ENCODE measurements at regions not wholly inside any gene's neighbourhood (a gene's known extent, or its start where the extent isn't known, plus 50 kb on each side); places are given as distances from the start of the nearest gene placed in this dataset.
"Not testable (repeated sequence)": the region's sequence is repeated elsewhere in the genome, so short reads cannot be mapped to it uniquely, and the experiment has no call there.

- no peak for TF ChIP-seq CTCF (IDR thresholded peaks at IDR 0.05)
- Histone ChIP-seq H3K4me1 (no peaks in the 10 kb centered on the region), H3K27ac (no peak overlapping the region), H3K4me3 (no peak overlapping the region), H3K36me3 (no peaks in the 10 kb centered on the region), H3K27me3 (no peaks in the 10 kb centered on the region), H3K9me3 (no peaks in the 10 kb centered on the region)
- DNase-seq (ENCODE audit: low spot score in 2 of 2): no peak
- intact Hi-C loops (cut with DNase I): no loop called here
Observed at GRCh38 chr13:37475966-37476365, 122.6 kb downstream of the POSTN start.

- H3K36me3 ChIP-seq: no peaks in the 10 kb centered on the region
- no peaks in the 10 kb centered on the region for H3K9me3 ChIP-seq
- H3K4me3 ChIP-seq: no peak overlapping the region
- DNase-seq (ENCODE audit: low spot score in 2 of 2): no peak
- no peaks in the 10 kb centered on the region for H3K27me3 ChIP-seq
- no peak overlapping the region for H3K27ac ChIP-seq
- no peaks in the 10 kb centered on the region for H3K4me1 ChIP-seq
- intact Hi-C loops (cut with DNase I): no loop called here
- no peak for TF ChIP-seq CTCF (IDR thresholded peaks at IDR 0.05)
Observed at GRCh38 chr13:37475151-37475550, 123.4 kb downstream of the POSTN start.

GRCh38 chr13:37473035-37473434, 125.5 kb downstream of the POSTN start:
- DNase-seq (ENCODE audit: low spot score in 2 of 2): no peak
- Histone ChIP-seq H3K27ac (no peak overlapping the region), H3K4me1 (no peaks in the 10 kb centered on the region), H3K9me3 (no peaks in the 10 kb centered on the region), H3K36me3 (no peaks in the 10 kb centered on the region), H3K27me3 (no peaks in the 10 kb centered on the region), H3K4me3 (no peak overlapping the region)
- no peak for TF ChIP-seq CTCF (IDR thresholded peaks at IDR 0.05)
- intact Hi-C loops (cut with DNase I): no loop called here

GRCh38 chr13:37472266-37472665, 126.3 kb downstream of the POSTN start:
- H3K27ac ChIP-seq: not testable (repeated sequence)

GRCh38 chr13:37460166-37460565, 138.4 kb downstream of the POSTN start:
- no peaks in the 10 kb centered on the region for H3K36me3 ChIP-seq
- intact Hi-C loops (cut with DNase I): loop anchor here (10.0 kb wide), 1 partner anchor 1475 kb away; no protein-coding TSS in a partner anchor
- H3K9me3 ChIP-seq: no peaks in the 10 kb centered on the region

More at GRCh38 chr13:37472266-37472665, 126.3 kb downstream of the POSTN start:
- H3K9me3 ChIP-seq; H3K36me3 ChIP-seq; intact Hi-C loops (cut with DNase I); H3K27me3 ChIP-seq; H3K4me3 ChIP-seq; H3K4me1 ChIP-seq; DNase-seq (ENCODE audit: low spot score in 2 of 2): not testable (repeated sequence)

GRCh38 chr13:37457612-37458011, 141.0 kb downstream of the POSTN start:
- no peak overlapping the region for H3K27ac ChIP-seq
- H3K4me1 ChIP-seq: no peaks in the 10 kb centered on the region
- H3K9me3 ChIP-seq: no peaks in the 10 kb centered on the region
- no peaks in the 10 kb centered on the region for H3K36me3 ChIP-seq
- H3K27me3 ChIP-seq: no peaks in the 10 kb centered on the region
- no peak overlapping the region for H3K4me3 ChIP-seq
- intact Hi-C loops (cut with DNase I): no loop called here
- DNase-seq (ENCODE audit: low spot score in 2 of 2): no peak
- TF ChIP-seq CTCF (IDR thresholded peaks at IDR 0.05): no peak

More at GRCh38 chr13:37460166-37460565, 138.4 kb downstream of the POSTN start:
- no peak for DNase-seq (ENCODE audit: low spot score in 2 of 2)
- no peak for TF ChIP-seq CTCF (IDR thresholded peaks at IDR 0.05)
- H3K4me1 ChIP-seq: no peaks in the 10 kb centered on the region
- no peak overlapping the region for H3K27ac ChIP-seq
- H3K4me3 ChIP-seq: no peak overlapping the region
- H3K27me3 ChIP-seq: no peaks in the 10 kb centered on the region

All from ascending aorta (tissue), 2 donors.